GM18505 (cell line): ENCODE measurements at regions not wholly inside any gene's neighbourhood (a gene's known extent, or its start where the extent isn't known, plus 50 kb on each side); places are given as distances from the start of the nearest gene placed in this dataset.

Source experiments
- ATAC-seq: cut with Tn5 transposase; IDR thresholded peaks from one replicate; pipeline ENCODE4 v1.9.1; 2021; ENCODE audit not compliant: unreplicated experiment
- POLR2A ChIP-seq: IDR thresholded peaks from 4 replicates; pipeline ENCODE4 v1.6.1; 2011; ENCODE audit warnings: borderline replicate concordance; ENCODE audit not compliant: insufficient read depth, insufficient read length; ENCODE audit errors: extremely low read depth

GRCh38 chr3:59440285-59441028 is 390.6 kb upstream of the CFAP20DC start:
- no peak for ATAC-seq
- no peak for TF ChIP-seq POLR2A

GRCh38 chr3:59438492-59438891 is 388.7 kb upstream of the CFAP20DC start:
- ATAC-seq = no peak
- TF ChIP-seq POLR2A = no peak

GRCh38 chr3:59436164-59436958 is 386.5 kb upstream of the CFAP20DC start:
- no peak for TF ChIP-seq POLR2A
- ATAC-seq = no peak

- no peak for ATAC-seq
- no peak for TF ChIP-seq POLR2A
Observed at GRCh38 chr3:59433546-59433945, 383.7 kb upstream of the CFAP20DC start.

- ATAC-seq = no peak
- TF ChIP-seq POLR2A = no peak
Observed at GRCh38 chr3:59432665-59433064, 382.8 kb upstream of the CFAP20DC start.

GRCh38 chr3:59430341-59430740 is 380.5 kb upstream of the CFAP20DC start:
- ATAC-seq = no peak
- no peak for TF ChIP-seq POLR2A

- no peak for ATAC-seq
- TF ChIP-seq POLR2A = no peak
Observed at GRCh38 chr3:59429198-59429597, 379.4 kb upstream of the CFAP20DC start.

- TF ChIP-seq POLR2A = no peak
- no peak for ATAC-seq
Observed at GRCh38 chr3:59426821-59427565, 377.2 kb upstream of the CFAP20DC start.

GRCh38 chr3:59425942-59426341 is 376.1 kb upstream of the CFAP20DC start:
- no peak for TF ChIP-seq POLR2A
- ATAC-seq = no peak

GRCh38 chr3:59425371-59425770 is 375.5 kb upstream of the CFAP20DC start:
- TF ChIP-seq POLR2A = no peak
- ATAC-seq = no peak

GRCh38 chr3:59424268-59425010 is 374.6 kb upstream of the CFAP20DC start:
- ATAC-seq = no peak
- no peak for TF ChIP-seq POLR2A

GRCh38 chr3:59423707-59424106 is 373.9 kb upstream of the CFAP20DC start:
- ATAC-seq = no peak
- no peak for TF ChIP-seq POLR2A

GRCh38 chr3:59422312-59422711 is 372.5 kb upstream of the CFAP20DC start:
- ATAC-seq = no peak
- TF ChIP-seq POLR2A = no peak

GRCh38 chr3:59418836-59419235 is 369.0 kb upstream of the CFAP20DC start:
- no peak for TF ChIP-seq POLR2A
- no peak for ATAC-seq

GRCh38 chr3:59412516-59412915 is 362.7 kb upstream of the CFAP20DC start:
- no peak for TF ChIP-seq POLR2A
- no peak for ATAC-seq
